ENCODE measurements at regions not wholly inside any gene's neighbourhood (a gene's known extent, or its start where the extent isn't known, plus 50 kb on each side); places are given as distances from the start of the nearest gene placed in this dataset.

GRCh38 chr14:82549306-82549990 is 1015.8 kb upstream of the SEL1L start:
- no peaks in the 10 kb centered on the region for H3K27me3 ChIP-seq (ENCODE audit: control insufficient read depth in 1 of 2, insufficient read depth in 1 of 2, low read length in 2 of 2)
- peaks cover 4% of the 10 kb centered on the region for H3K9me3 ChIP-seq (ENCODE audit: control insufficient read depth, low read length)
- H3K27ac ChIP-seq (ENCODE audit: low read length, poor library complexity, severe bottlenecking) = no peak overlapping the region
- H3K4ac ChIP-seq (ENCODE audit: low read depth in 1 of 2, low read length in 2 of 2) = no peak overlapping the region
- H2BK12ac ChIP-seq (ENCODE audit: low read length in 2 of 2) = no peak overlapping the region
- H3K4me2 ChIP-seq (ENCODE audit: low read length, poor library complexity, severe bottlenecking) = no peak overlapping the region
- H3K14ac ChIP-seq (ENCODE audit: low read length in 2 of 2) = no peak overlapping the region
- no peak overlapping the region for H3K18ac ChIP-seq (ENCODE audit: low read depth in 1 of 2, low read length in 2 of 2)
- H3K4me3 ChIP-seq (ENCODE audit: insufficient read depth in 1 of 2, low read depth in 1 of 2, low read length in 2 of 2) = no peak overlapping the region
- no peak overlapping the region for H2BK120ac ChIP-seq (ENCODE audit: low read depth, low read length)
- H3K9ac ChIP-seq (ENCODE audit: low read length) = no peak overlapping the region
- H3K36me3 ChIP-seq (ENCODE audit: control insufficient read depth in 1 of 2, insufficient read depth in 2 of 2, low read depth in 1 of 2, low read length in 2 of 2) = no peaks in the 10 kb centered on the region
- no peaks in the 10 kb centered on the region for H3K79me1 ChIP-seq (replicated peaks; ENCODE audit: low read length, poor library complexity, severe bottlenecking)
- H2BK5ac ChIP-seq (ENCODE audit: low read depth, low read length, poor library complexity, severe bottlenecking) = no peak overlapping the region
- no peak overlapping the region for H3K23ac ChIP-seq (ENCODE audit: low read length in 2 of 2)
- H4K8ac ChIP-seq (ENCODE audit: low read length) = no peak overlapping the region
- 79% methylated on average over 8 of the region's 9 CpGs for WGBS
- H2AK5ac ChIP-seq (ENCODE audit: low read length, severe bottlenecking) = no peak overlapping the region
- no peak for DNase-seq
- no peak overlapping the region for H2BK15ac ChIP-seq (ENCODE audit: low read depth, poor library complexity, severe bottlenecking)
- H4K91ac ChIP-seq (ENCODE audit: low read length) = no peak overlapping the region
- H3K4me1 ChIP-seq (ENCODE audit: control insufficient read depth, insufficient read depth, low read depth, low read length) = no peaks in the 10 kb centered on the region
- no peak overlapping the region for H2AFZ ChIP-seq (ENCODE audit: low read depth, low read length)

GRCh38 chr14:82562881-82563280 is 1029.2 kb upstream of the SEL1L start:
- Histone ChIP-seq H2BK15ac (ENCODE audit: low read depth, poor library complexity, severe bottlenecking) (no peak overlapping the region), H2BK12ac (ENCODE audit: low read length in 2 of 2) (no peak overlapping the region), H3K14ac (ENCODE audit: low read length in 2 of 2) (no peak overlapping the region), H3K27ac (ENCODE audit: low read length, poor library complexity, severe bottlenecking) (no peak overlapping the region), H3K27me3 (ENCODE audit: control insufficient read depth in 1 of 2, insufficient read depth in 1 of 2, low read length in 2 of 2) (no peaks in the 10 kb centered on the region), H2BK5ac (ENCODE audit: low read depth, low read length, poor library complexity, severe bottlenecking) (no peak overlapping the region), H3K9me3 (ENCODE audit: control insufficient read depth, low read length) (no peaks in the 10 kb centered on the region), H3K18ac (ENCODE audit: low read depth in 1 of 2, low read length in 2 of 2) (no peak overlapping the region), H3K4me3 (ENCODE audit: insufficient read depth in 1 of 2, low read depth in 1 of 2, low read length in 2 of 2) (no peak overlapping the region), H4K8ac (ENCODE audit: low read length) (no peak overlapping the region), H3K9ac (ENCODE audit: low read length) (no peak overlapping the region), H4K91ac (ENCODE audit: low read length) (no peak overlapping the region), H3K79me1 (replicated peaks; ENCODE audit: low read length, poor library complexity, severe bottlenecking) (no peaks in the 10 kb centered on the region), H3K4me2 (ENCODE audit: low read length, poor library complexity, severe bottlenecking) (no peak overlapping the region), H2BK120ac (ENCODE audit: low read depth, low read length) (no peak overlapping the region), H3K4ac (ENCODE audit: low read depth in 1 of 2, low read length in 2 of 2) (no peak overlapping the region), H3K23ac (ENCODE audit: low read length in 2 of 2) (no peak overlapping the region), H3K4me1 (ENCODE audit: control insufficient read depth, insufficient read depth, low read depth, low read length) (no peaks in the 10 kb centered on the region), H3K36me3 (ENCODE audit: control insufficient read depth in 1 of 2, insufficient read depth in 2 of 2, low read depth in 1 of 2, low read length in 2 of 2) (no peaks in the 10 kb centered on the region), H2AFZ (ENCODE audit: low read depth, low read length) (no peak overlapping the region), H2AK5ac (ENCODE audit: low read length, severe bottlenecking) (no peak overlapping the region)
- WGBS = 72% methylated on average over 2 of the region's 2 CpGs
- no peak for DNase-seq

DNA sequence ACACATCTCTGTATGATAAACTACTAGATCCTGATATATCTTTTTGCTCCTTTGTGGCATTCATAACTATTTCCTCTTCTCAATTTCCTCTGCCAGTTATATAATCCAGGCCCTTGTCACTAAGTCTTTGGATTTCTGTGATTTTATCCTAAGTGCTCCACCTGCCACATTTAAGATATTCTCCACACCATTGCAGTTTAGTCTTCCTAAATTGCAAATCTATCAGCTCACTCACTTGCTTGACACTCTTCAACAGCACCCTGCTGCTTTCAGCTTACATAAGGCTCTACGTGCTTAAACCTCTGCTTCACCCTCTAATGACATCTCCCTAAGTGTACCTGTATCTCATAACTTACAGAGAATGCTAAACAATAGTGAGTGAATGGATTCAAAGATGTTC is 1032.2 kb upstream of the SEL1L start:
- DNase-seq = no peak
- no peak overlapping the region for H3K9ac ChIP-seq (ENCODE audit: low read length)
- H3K4me1 ChIP-seq (ENCODE audit: control insufficient read depth, insufficient read depth, low read depth, low read length) = no peaks in the 10 kb centered on the region
- H3K27me3 ChIP-seq (ENCODE audit: control insufficient read depth in 1 of 2, insufficient read depth in 1 of 2, low read length in 2 of 2) = no peaks in the 10 kb centered on the region
- no peak overlapping the region for H3K4me3 ChIP-seq (ENCODE audit: insufficient read depth in 1 of 2, low read depth in 1 of 2, low read length in 2 of 2)
- no peak overlapping the region for H4K8ac ChIP-seq (ENCODE audit: low read length)
- no peak overlapping the region for H3K23ac ChIP-seq (ENCODE audit: low read length in 2 of 2)
- H2BK120ac ChIP-seq (ENCODE audit: low read depth, low read length) = no peak overlapping the region
- H3K4me2 ChIP-seq (ENCODE audit: low read length, poor library complexity, severe bottlenecking) = no peak overlapping the region
- no peak overlapping the region for H2BK15ac ChIP-seq (ENCODE audit: low read depth, poor library complexity, severe bottlenecking)
- no peak overlapping the region for H2AK5ac ChIP-seq (ENCODE audit: low read length, severe bottlenecking)
- no peaks in the 10 kb centered on the region for H3K9me3 ChIP-seq (ENCODE audit: control insufficient read depth, low read length)
- no peaks in the 10 kb centered on the region for H3K36me3 ChIP-seq (ENCODE audit: control insufficient read depth in 1 of 2, insufficient read depth in 2 of 2, low read depth in 1 of 2, low read length in 2 of 2)
- H3K79me1 ChIP-seq (replicated peaks; ENCODE audit: low read length, poor library complexity, severe bottlenecking) = no peaks in the 10 kb centered on the region
- H3K18ac ChIP-seq (ENCODE audit: low read depth in 1 of 2, low read length in 2 of 2) = no peak overlapping the region
- no peak overlapping the region for H2AFZ ChIP-seq (ENCODE audit: low read depth, low read length)
- no peak overlapping the region for H3K27ac ChIP-seq (ENCODE audit: low read length, poor library complexity, severe bottlenecking)
- H2BK12ac ChIP-seq (ENCODE audit: low read length in 2 of 2) = no peak overlapping the region
- WGBS = 50% methylated on average over 1 of the region's 1 CpG
- no peak overlapping the region for H2BK5ac ChIP-seq (ENCODE audit: low read depth, low read length, poor library complexity, severe bottlenecking)
- H4K91ac ChIP-seq (ENCODE audit: low read length) = no peak overlapping the region
- no peak overlapping the region for H3K4ac ChIP-seq (ENCODE audit: low read depth in 1 of 2, low read length in 2 of 2)
- H3K14ac ChIP-seq (ENCODE audit: low read length in 2 of 2) = no peak overlapping the region

DNA sequence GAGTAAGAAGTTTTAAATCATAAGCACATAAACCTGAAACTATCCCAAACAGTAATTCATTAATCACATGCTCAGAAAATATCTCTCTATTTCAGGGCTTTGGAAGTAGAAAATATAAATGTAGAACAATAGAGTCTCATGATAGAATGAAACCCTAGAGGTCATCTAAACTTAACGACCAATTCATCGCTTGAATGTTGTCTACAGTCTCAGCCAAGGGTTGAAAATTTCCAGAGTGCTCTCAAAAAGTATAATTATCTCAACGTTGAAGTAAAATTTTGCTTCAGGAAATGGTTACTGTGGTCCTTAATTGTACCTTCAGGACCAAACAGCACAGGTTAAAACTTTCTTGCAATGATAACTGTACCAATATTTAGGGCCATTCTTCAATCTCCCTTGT is 1053.6 kb upstream of the SEL1L start:
- DNase-seq = no peak
- Histone ChIP-seq H3K9me3 (ENCODE audit: control insufficient read depth, low read length) (no peaks in the 10 kb centered on the region), H3K27ac (ENCODE audit: low read length, poor library complexity, severe bottlenecking) (no peak overlapping the region), H3K4me1 (ENCODE audit: control insufficient read depth, insufficient read depth, low read depth, low read length) (no peaks in the 10 kb centered on the region), H4K91ac (ENCODE audit: low read length) (no peak overlapping the region), H3K23ac (ENCODE audit: low read length in 2 of 2) (no peak overlapping the region), H3K4me2 (ENCODE audit: low read length, poor library complexity, severe bottlenecking) (no peak overlapping the region), H4K8ac (ENCODE audit: low read length) (no peak overlapping the region), H3K36me3 (ENCODE audit: control insufficient read depth in 1 of 2, insufficient read depth in 2 of 2, low read depth in 1 of 2, low read length in 2 of 2) (peaks cover 0 to 3% of the 10 kb centered on the region in 2 experiments), H3K27me3 (ENCODE audit: control insufficient read depth in 1 of 2, insufficient read depth in 1 of 2, low read length in 2 of 2) (no peaks in the 10 kb centered on the region), H2BK5ac (ENCODE audit: low read depth, low read length, poor library complexity, severe bottlenecking) (no peak overlapping the region), H3K18ac (ENCODE audit: low read depth in 1 of 2, low read length in 2 of 2) (no peak overlapping the region), H3K4ac (ENCODE audit: low read depth in 1 of 2, low read length in 2 of 2) (no peak overlapping the region), H2BK120ac (ENCODE audit: low read depth, low read length) (no peak overlapping the region), H3K79me1 (replicated peaks; ENCODE audit: low read length, poor library complexity, severe bottlenecking) (no peaks in the 10 kb centered on the region), H2AFZ (ENCODE audit: low read depth, low read length) (no peak overlapping the region), H3K4me3 (ENCODE audit: insufficient read depth in 1 of 2, low read depth in 1 of 2, low read length in 2 of 2) (no peak overlapping the region), H2BK15ac (ENCODE audit: low read depth, poor library complexity, severe bottlenecking) (no peak overlapping the region), H3K9ac (ENCODE audit: low read length) (no peak overlapping the region), H2AK5ac (ENCODE audit: low read length, severe bottlenecking) (no peak overlapping the region), H2BK12ac (ENCODE audit: low read length in 2 of 2) (no peak overlapping the region), H3K14ac (ENCODE audit: low read length in 2 of 2) (no peak overlapping the region)
- WGBS = 70% methylated on average over 3 of the region's 3 CpGs
